Body of pancreas (tissue), 4 donors: ENCODE measurements at regions not wholly inside any gene's neighbourhood (a gene's known extent, or its start where the extent isn't known, plus 50 kb on each side); places are given as distances from the start of the nearest gene placed in this dataset.

Experiments used
- ATAC-seq: fragments of 150-250 bp; one replicate; pipeline ENCODE4 v1.9.1; 2016
- DNase-seq, 4 donors: peaks; one replicate each; pipeline ENCODE4 v3.0.0-alpha.2; 2019
- H3K27ac ChIP-seq, 4 donors: fragments of 200-600 bp; sonication (generic); 1 replicate in 3 of 4; 2 replicates in 1 of 4; pipeline versions ENCODE4 v1.5.1 to v1.6.1; 2016 to 2019; ENCODE audit warnings: mild to moderate bottlenecking in 1 of 4, mixed read lengths in 1 of 4, moderate library complexity in 1 of 4
- H3K27me3 ChIP-seq, 2 donors: fragments of 200-600 bp; sonication (generic); one replicate each; pipeline ENCODE4 v1.6.0; 2016; ENCODE audit warnings: mild to moderate bottlenecking in 1 of 2
- H3K36me3 ChIP-seq, 2 donors: fragments of 200-600 bp; sonication (generic); replicated peaks in 1 of 2; 2 replicates each; pipeline ENCODE4 v1.5.1; 2016; ENCODE audit warnings: low read depth in 2 of 2; ENCODE audit not compliant: insufficient read depth in 1 of 2
- H3K4me1 ChIP-seq: fragments of 200-600 bp; sonication (generic); one replicate; pipeline ENCODE4 v1.6.0; 2016
- H3K4me3 ChIP-seq, 2 donors: fragments of 200-600 bp; sonication (generic); 1 replicate in 1 of 2; 2 replicates in 1 of 2; pipeline ENCODE4 v1.5.1; 2016 to 2019
- H3K9me3 ChIP-seq, 3 donors: fragments of 200-600 bp; sonication (generic); 1 replicate in 2 of 3; 2 replicates in 1 of 3; pipeline ENCODE4 v1.5.1; 2016
- CTCF ChIP-seq, 7 experiments: fragments of 450-650 bp in 4 of 7; fragments of 200-600 bp in 3 of 7; sonication (generic) in 3 of 7; IDR thresholded peaks; one replicate each; pipeline ENCODE4 v1.5.1; 2016 to 2019; ENCODE audit warnings: antibody characterized with exemption in 7 of 7
- POLR2A ChIP-seq, 3 donors: fragments of 450-650 bp; IDR thresholded peaks; one replicate each; pipeline ENCODE4 v1.6.1; 2016; ENCODE audit warnings: antibody characterized with exemption in 3 of 3, mild to moderate bottlenecking in 2 of 3
- WGBS, 2 donors: methylation state at CpG; one replicate each; pipeline ENCODE4 v1.1.5; 2017; 5-methylcytosine and 5-hydroxymethylcytosine counted together
- intact Hi-C: fragments of 100-400 bp; cut with DNase I; formaldehyde crosslinking; loops from one replicate; pipeline ENCODE4 v1.15.1; 2023

DNA sequence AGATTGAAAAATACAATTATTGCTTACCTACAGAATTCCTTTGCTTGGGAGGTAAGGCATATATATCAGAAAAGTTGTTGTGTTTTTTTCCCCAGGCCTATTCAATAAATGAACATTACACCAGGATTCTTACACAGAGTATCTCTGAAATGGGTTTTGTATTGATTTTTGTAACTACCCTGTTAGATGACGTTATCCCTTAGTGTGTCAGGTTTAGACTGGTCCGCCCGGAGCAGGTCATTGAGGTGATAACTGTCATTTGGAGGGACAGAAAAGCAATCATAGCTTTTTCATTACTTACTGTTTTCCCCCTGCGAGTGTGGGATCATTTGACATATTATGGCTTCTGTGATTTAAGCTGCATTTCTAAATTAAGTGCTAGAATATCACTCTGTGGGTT, 715.2 kb upstream of the ADAMTS16 start:
- 24 to 31% methylated on average over 4 of the region's 4 CpGs for WGBS, 2 donors

GRCh38 chr5:4440536-4440935, 699.6 kb upstream of the ADAMTS16 start:
- Histone ChIP-seq H3K4me3 (no peak overlapping the region), H3K27ac (no peak overlapping the region), H3K27me3 (no peaks in the 10 kb centered on the region), H3K4me1 (no peaks in the 10 kb centered on the region), H3K9me3 (no peaks in the 10 kb centered on the region), H3K36me3 (no peaks in the 10 kb centered on the region)
- ATAC-seq = no peak
- intact Hi-C loops = no loop called here
- no peak for TF ChIP-seq POLR2A (IDR thresholded peaks at IDR 0.05)
- TF ChIP-seq CTCF (IDR thresholded peaks at IDR 0.05) = no peak
- no peak for DNase-seq
- WGBS, 2 donors = 38 to 66% methylated on average over 2 of the region's 2 CpGs

More for the DNA sequence above, 715.2 kb upstream of the ADAMTS16 start:
- H3K27me3 ChIP-seq = no peaks in the 10 kb centered on the region
- H3K4me1 ChIP-seq = no peaks in the 10 kb centered on the region
- TF ChIP-seq CTCF (IDR thresholded peaks at IDR 0.05) = no peak
- no peak for TF ChIP-seq POLR2A (IDR thresholded peaks at IDR 0.05)
- no peak overlapping the region for H3K4me3 ChIP-seq
- intact Hi-C loops = no loop called here
- no peaks in the 10 kb centered on the region for H3K36me3 ChIP-seq
- H3K27ac ChIP-seq = no peak overlapping the region
- ATAC-seq = no peak
- no peak for DNase-seq
- H3K9me3 ChIP-seq = no peaks in the 10 kb centered on the region

GRCh38 chr5:4442221-4442620, 697.9 kb upstream of the ADAMTS16 start:
- Histone ChIP-seq H3K4me1 (no peaks in the 10 kb centered on the region), H3K27me3 (no peaks in the 10 kb centered on the region), H3K4me3 (no peak overlapping the region), H3K27ac (no peak overlapping the region), H3K36me3 (no peaks in the 10 kb centered on the region), H3K9me3 (peaks cover 0 to 5% (median 0%) of the 10 kb centered on the region in 3 donors)
- DNase-seq = no peak
- WGBS, 2 donors = 73 to 76% methylated on average over 4 of the region's 4 CpGs
- no peak for TF ChIP-seq POLR2A (IDR thresholded peaks at IDR 0.05)
- no peak for TF ChIP-seq CTCF (IDR thresholded peaks at IDR 0.05)
- intact Hi-C loops = no loop called here
- no peak for ATAC-seq

- no peak for TF ChIP-seq CTCF (IDR thresholded peaks at IDR 0.05)
- no peak for TF ChIP-seq POLR2A (IDR thresholded peaks at IDR 0.05)
- no peak overlapping the region for H3K27ac ChIP-seq
- H3K9me3 ChIP-seq = peaks cover 0 to 10% (median 0%) of the 10 kb centered on the region in 3 donors
- no peaks in the 10 kb centered on the region for H3K4me1 ChIP-seq
- WGBS, 2 donors = 65 to 79% methylated on average over 1 of the region's 1 CpG
- ATAC-seq (no peak), DNase-seq (no peak)
- H3K4me3 ChIP-seq = no peak overlapping the region
- H3K27me3 ChIP-seq = no peaks in the 10 kb centered on the region
- no peaks in the 10 kb centered on the region for H3K36me3 ChIP-seq
- intact Hi-C loops = no loop called here
Observed at GRCh38 chr5:4447657-4448056, 692.5 kb upstream of the ADAMTS16 start.

GRCh38 chr5:4453655-4454054, 686.5 kb upstream of the ADAMTS16 start:
- TF ChIP-seq POLR2A (IDR thresholded peaks at IDR 0.05) = no peak
- TF ChIP-seq CTCF (IDR thresholded peaks at IDR 0.05) = no peak
- H3K27me3 ChIP-seq = no peaks in the 10 kb centered on the region
- ATAC-seq = no peak
- WGBS, 2 donors = 45 to 59% methylated on average over 4 of the region's 4 CpGs
- no peak overlapping the region for H3K27ac ChIP-seq
- no peak overlapping the region for H3K4me3 ChIP-seq
- H3K9me3 ChIP-seq = no peaks in the 10 kb centered on the region
- DNase-seq = no peak
- H3K36me3 ChIP-seq = no peaks in the 10 kb centered on the region
- intact Hi-C loops = no loop called here
- H3K4me1 ChIP-seq = no peaks in the 10 kb centered on the region
